ENCODE measurements at regions not wholly inside any gene's neighbourhood (a gene's known extent, or its start where the extent isn't known, plus 50 kb on each side); places are given as distances from the start of the nearest gene placed in this dataset.

GRCh38 chr6:137645850-137646249 lies 151.7 kb upstream of the OLIG3 start:
- no peak for TF ChIP-seq POLR2A (IDR thresholded peaks at IDR 0.05; ENCODE audit: low read length)
- TF ChIP-seq GATA1 (IDR thresholded peaks at IDR 0.05; ENCODE audit: low read depth, low read length): no peak
